SK-N-SH (cell line): ENCODE measurements at regions not wholly inside any gene's neighbourhood (a gene's known extent, or its start where the extent isn't known, plus 50 kb on each side); places are given as distances from the start of the nearest gene placed in this dataset.

ENCODE experiments used
- CTCF ChIA-PET: fragments of 300-600, 350-600 bp; formaldehyde crosslinking; extraction: SDS; loops from one replicate; lab custom pipeline; 2021; lab: Yijun Ruan, JAX
- POLR2A ChIA-PET: fragments of 350-600 bp; sonication (Branson Sonifier 250); formaldehyde crosslinking; extraction: SDS; loops from one replicate; lab custom pipeline; 2020; ENCODE audit warnings: antibody characterized with exemption, inconsistent platforms; lab: Yijun Ruan, JAX
- DNase-seq: peaks from one replicate; pipeline ENCODE4 v3.0.0; 2012
- H2AFZ ChIP-seq: fragments of 200-600 bp; sonication (generic); 2 replicates; pipeline ENCODE4 v1.8.1; 2016; ENCODE audit warnings: antibody characterized with exemption, mild to moderate bottlenecking, low read depth
- H3F3A ChIP-seq: fragments of 200-600 bp; sonication (generic); replicated peaks from 2 replicates; pipeline ENCODE3; 2016; ENCODE audit warnings: antibody characterized with exemption, mild to moderate bottlenecking; ENCODE audit not compliant: insufficient read depth
- H3K27ac ChIP-seq, 2 experiments: fragments of 200-500 bp in 1 of 2; fragments of 200-600 bp in 1 of 2; sonication (Bioruptor generic) in 1 of 2; sonication (generic), shearing (Covaris generic) in 1 of 2; 2 replicates each; pipeline versions ENCODE4 v1.5.1 to v1.6.1; 2014 to 2016; ENCODE audit warnings: low read depth in 2 of 2, inconsistent platforms in 1 of 2, low read length in 1 of 2, mild to moderate bottlenecking in 1 of 2, mixed read lengths in 1 of 2
- H3K27me3 ChIP-seq: fragments of 200-600 bp; sonication (generic), shearing (Covaris generic); 2 replicates; pipeline ENCODE4 v1.6.1; 2016; ENCODE audit warnings: mixed run types; ENCODE audit not compliant: insufficient read depth
- H3K36me3 ChIP-seq, 2 experiments: fragments of 200-500 bp in 1 of 2; fragments of 200-600 bp in 1 of 2; sonication (Bioruptor generic) in 1 of 2; sonication (generic) in 1 of 2; replicated peaks in 1 of 2; 2 replicates each; pipeline versions ENCODE3 to v1.5.1; 2014 to 2016; ENCODE audit warnings: low read length in 1 of 2, mild to moderate bottlenecking in 1 of 2; ENCODE audit not compliant: insufficient read depth in 2 of 2, control insufficient read depth in 1 of 2
- H3K4me1 ChIP-seq, 2 experiments: fragments of 200-500 bp in 1 of 2; fragments of 200-600 bp in 1 of 2; sonication (Bioruptor generic) in 1 of 2; sonication (generic), shearing (Covaris generic) in 1 of 2; 2 replicates each; pipeline versions ENCODE4 v1.5.1 to v1.6.1; 2014 to 2016; ENCODE audit warnings: low read depth in 1 of 2, low read length in 1 of 2, mixed run types in 1 of 2; ENCODE audit not compliant: insufficient read depth in 2 of 2, control insufficient read depth in 1 of 2
- H3K4me2 ChIP-seq: fragments of 200-600 bp; sonication (generic), shearing (Covaris generic); 2 replicates; pipeline ENCODE4 v1.6.1; 2017; ENCODE audit warnings: mixed run types
- H3K4me3 ChIP-seq, 2 experiments: fragments of 200-500 bp in 1 of 2; fragments of 200-600 bp in 1 of 2; sonication (Bioruptor generic) in 1 of 2; sonication (generic), shearing (Covaris generic) in 1 of 2; 2 replicates each; pipeline versions ENCODE4 v1.5.1 to v1.8.1; 2014 to 2016; ENCODE audit warnings: low read depth in 2 of 2, inconsistent platforms in 1 of 2, low read length in 1 of 2, mild to moderate bottlenecking in 1 of 2, mixed read lengths in 1 of 2, moderate library complexity in 1 of 2
- H3K79me2 ChIP-seq: fragments of 200-600 bp; sonication (generic); 2 replicates; pipeline ENCODE4 v1.8.1; 2017; ENCODE audit warnings: mild to moderate bottlenecking; ENCODE audit not compliant: insufficient read depth
- H3K9ac ChIP-seq: fragments of 200-600 bp; sonication (generic); 2 replicates; pipeline ENCODE4 v1.6.1; 2017; ENCODE audit warnings: mixed run types
- H3K9me2 ChIP-seq: fragments of 200-600 bp; sonication (generic); 2 replicates; pipeline ENCODE4 v1.6.1; 2017; ENCODE audit warnings: mixed run types
- H3K9me3 ChIP-seq: fragments of 200-600 bp; sonication (generic); 2 replicates; pipeline ENCODE4 v1.6.1; 2017; ENCODE audit warnings: mixed run types, mild to moderate bottlenecking, moderate library complexity
- H4K20me1 ChIP-seq: fragments of 200-600 bp; sonication (generic); 2 replicates; pipeline ENCODE4 v1.6.1; 2017; ENCODE audit warnings: mild to moderate bottlenecking, mixed run types; ENCODE audit not compliant: insufficient read depth
- ELF1 ChIP-seq: IDR thresholded peaks from 2 replicates; pipeline ENCODE4 v1.4.0; 2012
- EP300 ChIP-seq, 2 experiments: IDR thresholded peaks; 2 replicates each; pipeline versions ENCODE4 v1.4.0 to v1.6.1; 2012; ENCODE audit warnings: borderline replicate concordance in 1 of 2, low read depth in 1 of 2, low read length in 1 of 2
- EZH2phosphoT487 ChIP-seq: fragments of 200-600 bp; sonication (generic); IDR thresholded peaks from 2 replicates; pipeline ENCODE4 v1.6.1; 2017; ENCODE audit warnings: low read depth, mixed run types, mild to moderate bottlenecking, antibody characterized with exemption, moderate library complexity, borderline replicate concordance
- FOSL2 ChIP-seq: IDR thresholded peaks from 2 replicates; pipeline ENCODE4 v1.4.0; 2012; ENCODE audit warnings: low read depth, mild to moderate bottlenecking, moderate library complexity, borderline replicate concordance
- FOXJ3 ChIP-seq: sonication (generic); formaldehyde crosslinking; IDR thresholded peaks from 2 replicates; pipeline ENCODE4 v1.5.1; 2020; ENCODE audit warnings: mild to moderate bottlenecking, missing genetic modification reagents
- FOXM1 ChIP-seq: IDR thresholded peaks from 2 replicates; pipeline ENCODE4 v1.4.0; 2012; ENCODE audit warnings: low read depth, mild to moderate bottlenecking
- GATA2 ChIP-seq: sonication (generic); formaldehyde crosslinking; IDR thresholded peaks from 2 replicates; pipeline ENCODE4 v1.5.0; 2020; ENCODE audit warnings: mild to moderate bottlenecking, missing genetic modification reagents
- JUND ChIP-seq: IDR thresholded peaks from 2 replicates; pipeline ENCODE4 v1.4.0; 2012
- MXI1 ChIP-seq: IDR thresholded peaks from 2 replicates; pipeline ENCODE4 v1.6.1; 2012; ENCODE audit warnings: mild to moderate bottlenecking, low read depth, low read length, improper control_type of control experiment
- NRF1 ChIP-seq: IDR thresholded peaks from 2 replicates; pipeline ENCODE4 v1.6.1; 2012; ENCODE audit warnings: low read depth, mild to moderate bottlenecking, low read length
- RAD21 ChIP-seq: IDR thresholded peaks from 2 replicates; pipeline ENCODE4 v1.6.1; 2012; ENCODE audit warnings: mild to moderate bottlenecking, low read length
- RCOR1 ChIP-seq: fragments of 150-350 bp; IDR thresholded peaks from 2 replicates; pipeline ENCODE4 v1.6.1; 2017; ENCODE audit warnings: antibody characterized with exemption, low read length
- RXRA ChIP-seq: IDR thresholded peaks from 2 replicates; pipeline ENCODE4 v1.4.0; 2012; ENCODE audit warnings: low read depth, mild to moderate bottlenecking, borderline replicate concordance
- SMC3 ChIP-seq: IDR thresholded peaks from 2 replicates; pipeline ENCODE4 v1.6.1; 2012; ENCODE audit warnings: low read depth, low read length, improper control_type of control experiment
- TAF1 ChIP-seq: IDR thresholded peaks from 2 replicates; pipeline ENCODE4 v1.6.1; 2012; ENCODE audit warnings: low read depth, mild to moderate bottlenecking, low read length, moderate library complexity, borderline replicate concordance
- TEAD4 ChIP-seq: IDR thresholded peaks from 2 replicates; pipeline ENCODE4 v1.4.0; 2012; ENCODE audit warnings: mild to moderate bottlenecking, borderline replicate concordance; ENCODE audit not compliant: insufficient read depth
- YY1 ChIP-seq: IDR thresholded peaks from 2 replicates; pipeline ENCODE4 v1.4.0; 2012; ENCODE audit warnings: low read depth, mild to moderate bottlenecking
- WGBS: methylation state at CpG from one replicate; pipeline ENCODE4 v1.1.6; 2017; ENCODE audit warnings: low lambda C conversion rate; 5-methylcytosine and 5-hydroxymethylcytosine counted together
- TF ChIP-seq, protein P1 (sequence below): fragments of 150-350 bp; IDR thresholded peaks from 2 replicates; pipeline ENCODE4 v1.6.1; 2016; ENCODE audit warnings: mild to moderate bottlenecking, low read depth, low read length
- TF ChIP-seq, protein P2 (sequence below): IDR thresholded peaks from 2 replicates; pipeline ENCODE4 v1.6.1; 2012; ENCODE audit warnings: mild to moderate bottlenecking, low read depth, low read length, moderate library complexity
- TF ChIP-seq, protein P3 (sequence below): IDR thresholded peaks from 2 replicates; pipeline ENCODE4 v1.4.0; 2012; ENCODE audit warnings: low read depth
- TF ChIP-seq, protein P4 (sequence below): fragments of 150-350 bp; IDR thresholded peaks from 2 replicates; pipeline ENCODE4 v1.6.1; 2017; ENCODE audit warnings: antibody characterized with exemption, low read length, low read depth, borderline replicate concordance

DNA sequence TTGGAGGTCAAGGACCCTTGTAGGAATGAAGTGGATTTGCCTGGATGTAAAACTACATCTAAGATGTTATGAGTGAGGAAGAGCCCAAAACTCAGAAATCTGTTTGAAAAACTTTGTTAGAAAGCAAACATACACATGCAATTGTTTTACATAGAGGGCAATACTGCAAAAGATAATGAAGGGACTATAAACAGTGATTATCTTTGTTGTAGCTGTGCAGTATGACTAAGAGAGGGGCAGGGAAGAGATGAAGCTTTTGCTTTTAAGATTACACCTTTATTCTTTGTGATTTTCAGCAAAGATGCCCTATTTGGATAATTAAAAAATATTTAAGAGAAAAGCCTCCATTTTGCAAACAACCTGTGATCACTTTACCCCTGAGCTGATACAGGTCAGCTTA is 839.9 kb upstream of the RBFOX1 start:
- Histone ChIP-seq H3K79me2 (no peaks in the 10 kb centered on the region), H3K4me3 (no peak overlapping the region), H3K27ac (no peak overlapping the region), H4K20me1 (no peaks in the 10 kb centered on the region), H3K9me3 (no peaks in the 10 kb centered on the region), H3F3A (no peaks in the 10 kb centered on the region), H3K4me2 (no peak overlapping the region), H2AFZ (no peak overlapping the region), H3K27me3 (no peaks in the 10 kb centered on the region), H3K4me1 (no peaks in the 10 kb centered on the region), H3K9ac (no peak overlapping the region), H3K36me3 (no peaks in the 10 kb centered on the region), H3K9me2 (no peaks in the 10 kb centered on the region)
- ChIA-PET CTCF (interaction anchor here (0.7 kb wide), 1 partner anchor 81 kb away, joined by 3 read pairs; no protein-coding TSS in a partner anchor), POLR2A (no interaction called here)
- DNase-seq, result no peak
- TF ChIP-seq EP300 (IDR thresholded peaks at IDR 0.05; ENCODE audit: borderline replicate concordance in 1 of 2, low read depth in 1 of 2, low read length in 1 of 2) (no peak), SMC3 (no peak), FOSL2 (no peak), JUND (no peak), MXI1 (no peak), FOXJ3 (CRISPR knock-in tag) (no peak), NRF1 (no peak), RCOR1 (no peak), YY1 (no peak)
- TF ChIP-seq, protein P1, sequence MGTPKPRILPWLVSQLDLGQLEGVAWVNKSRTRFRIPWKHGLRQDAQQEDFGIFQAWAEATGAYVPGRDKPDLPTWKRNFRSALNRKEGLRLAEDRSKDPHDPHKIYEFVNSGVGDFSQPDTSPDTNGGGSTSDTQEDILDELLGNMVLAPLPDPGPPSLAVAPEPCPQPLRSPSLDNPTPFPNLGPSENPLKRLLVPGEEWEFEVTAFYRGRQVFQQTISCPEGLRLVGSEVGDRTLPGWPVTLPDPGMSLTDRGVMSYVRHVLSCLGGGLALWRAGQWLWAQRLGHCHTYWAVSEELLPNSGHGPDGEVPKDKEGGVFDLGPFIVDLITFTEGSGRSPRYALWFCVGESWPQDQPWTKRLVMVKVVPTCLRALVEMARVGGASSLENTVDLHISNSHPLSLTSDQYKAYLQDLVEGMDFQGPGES, result no peak
- TF ChIP-seq, protein P2, sequence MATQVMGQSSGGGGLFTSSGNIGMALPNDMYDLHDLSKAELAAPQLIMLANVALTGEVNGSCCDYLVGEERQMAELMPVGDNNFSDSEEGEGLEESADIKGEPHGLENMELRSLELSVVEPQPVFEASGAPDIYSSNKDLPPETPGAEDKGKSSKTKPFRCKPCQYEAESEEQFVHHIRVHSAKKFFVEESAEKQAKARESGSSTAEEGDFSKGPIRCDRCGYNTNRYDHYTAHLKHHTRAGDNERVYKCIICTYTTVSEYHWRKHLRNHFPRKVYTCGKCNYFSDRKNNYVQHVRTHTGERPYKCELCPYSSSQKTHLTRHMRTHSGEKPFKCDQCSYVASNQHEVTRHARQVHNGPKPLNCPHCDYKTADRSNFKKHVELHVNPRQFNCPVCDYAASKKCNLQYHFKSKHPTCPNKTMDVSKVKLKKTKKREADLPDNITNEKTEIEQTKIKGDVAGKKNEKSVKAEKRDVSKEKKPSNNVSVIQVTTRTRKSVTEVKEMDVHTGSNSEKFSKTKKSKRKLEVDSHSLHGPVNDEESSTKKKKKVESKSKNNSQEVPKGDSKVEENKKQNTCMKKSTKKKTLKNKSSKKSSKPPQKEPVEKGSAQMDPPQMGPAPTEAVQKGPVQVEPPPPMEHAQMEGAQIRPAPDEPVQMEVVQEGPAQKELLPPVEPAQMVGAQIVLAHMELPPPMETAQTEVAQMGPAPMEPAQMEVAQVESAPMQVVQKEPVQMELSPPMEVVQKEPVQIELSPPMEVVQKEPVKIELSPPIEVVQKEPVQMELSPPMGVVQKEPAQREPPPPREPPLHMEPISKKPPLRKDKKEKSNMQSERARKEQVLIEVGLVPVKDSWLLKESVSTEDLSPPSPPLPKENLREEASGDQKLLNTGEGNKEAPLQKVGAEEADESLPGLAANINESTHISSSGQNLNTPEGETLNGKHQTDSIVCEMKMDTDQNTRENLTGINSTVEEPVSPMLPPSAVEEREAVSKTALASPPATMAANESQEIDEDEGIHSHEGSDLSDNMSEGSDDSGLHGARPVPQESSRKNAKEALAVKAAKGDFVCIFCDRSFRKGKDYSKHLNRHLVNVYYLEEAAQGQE, result no peak

DNA sequence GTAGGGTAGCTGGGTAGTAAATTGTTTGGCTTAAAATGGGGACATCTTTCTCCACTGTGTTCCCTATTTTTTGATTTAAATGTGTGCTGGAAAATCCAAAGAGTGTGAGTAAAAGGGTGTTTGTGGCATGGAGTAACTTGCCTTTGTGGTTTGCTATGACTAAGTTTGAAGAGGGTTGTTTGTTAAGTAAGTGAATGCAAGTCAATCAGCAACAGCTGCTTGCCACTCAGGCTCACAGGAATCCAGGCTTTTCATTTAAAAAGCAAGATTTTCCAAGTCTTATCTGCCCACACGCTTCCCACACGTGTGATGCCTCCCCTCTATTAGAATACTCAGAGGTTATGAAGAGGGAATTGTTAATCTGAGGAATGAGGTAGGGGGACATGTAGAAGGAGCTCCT is 847.7 kb upstream of the RBFOX1 start:
- Histone ChIP-seq H3K27ac (no peak overlapping the region), H3K4me2 (no peak overlapping the region), H3F3A (no peaks in the 10 kb centered on the region), H3K4me3 (no peak overlapping the region), H3K4me1 (no peaks in the 10 kb centered on the region; a peak in 1 of 4 replicates), H4K20me1 (no peaks in the 10 kb centered on the region), H2AFZ (no peak overlapping the region), H3K79me2 (no peaks in the 10 kb centered on the region), H3K9me3 (no peaks in the 10 kb centered on the region), H3K9me2 (no peaks in the 10 kb centered on the region), H3K27me3 (no peaks in the 10 kb centered on the region), H3K36me3 (no peaks in the 10 kb centered on the region), H3K9ac (no peak overlapping the region)
- no peak for DNase-seq
- POLR2A ChIA-PET, result no interaction called here
- CTCF ChIA-PET, result interaction anchor here (1.0 kb wide), 1 partner anchor 89 kb away, joined by 3 read pairs; no protein-coding TSS in a partner anchor
- WGBS, result 7% methylated on average over 2 of the region's 2 CpGs
- TF ChIP-seq, protein P3, sequence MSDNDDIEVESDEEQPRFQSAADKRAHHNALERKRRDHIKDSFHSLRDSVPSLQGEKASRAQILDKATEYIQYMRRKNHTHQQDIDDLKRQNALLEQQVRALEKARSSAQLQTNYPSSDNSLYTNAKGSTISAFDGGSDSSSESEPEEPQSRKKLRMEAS, result no peak
- TF ChIP-seq FOXJ3 (CRISPR knock-in tag) (no peak), FOXM1 (no peak), TEAD4 (no peak), GATA2 (CRISPR knock-in tag) (no peak), EZH2phosphoT487 (no peak), RAD21 (no peak), FOSL2 (no peak), TAF1 (no peak), EP300 (IDR thresholded peaks at IDR 0.05; ENCODE audit: borderline replicate concordance in 1 of 2, low read depth in 1 of 2, low read length in 1 of 2) (no peak), RXRA (no peak), ELF1 (no peak), JUND (no peak)
- TF ChIP-seq, protein P1, result no peak
- TF ChIP-seq, protein P4, sequence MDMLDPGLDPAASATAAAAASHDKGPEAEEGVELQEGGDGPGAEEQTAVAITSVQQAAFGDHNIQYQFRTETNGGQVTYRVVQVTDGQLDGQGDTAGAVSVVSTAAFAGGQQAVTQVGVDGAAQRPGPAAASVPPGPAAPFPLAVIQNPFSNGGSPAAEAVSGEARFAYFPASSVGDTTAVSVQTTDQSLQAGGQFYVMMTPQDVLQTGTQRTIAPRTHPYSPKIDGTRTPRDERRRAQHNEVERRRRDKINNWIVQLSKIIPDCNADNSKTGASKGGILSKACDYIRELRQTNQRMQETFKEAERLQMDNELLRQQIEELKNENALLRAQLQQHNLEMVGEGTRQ, result no peak
